ENCODE measurements at regions not wholly inside any gene's neighbourhood (a gene's known extent, or its start where the extent isn't known, plus 50 kb on each side); places are given as distances from the start of the nearest gene placed in this dataset.

GRCh38 chr9:19732441-19732951, 56.3 kb downstream of the SLC24A2 start:
- no peak overlapping the region for H3K4me3 Mint-ChIP-seq (ENCODE audit: unreplicated experiment)
- no peak overlapping the region for H3K27ac Mint-ChIP-seq (ENCODE audit: unreplicated experiment)
- DNase-seq (ENCODE audit: low spot score), result no peak
- TF ChIP-seq, protein P1, sequence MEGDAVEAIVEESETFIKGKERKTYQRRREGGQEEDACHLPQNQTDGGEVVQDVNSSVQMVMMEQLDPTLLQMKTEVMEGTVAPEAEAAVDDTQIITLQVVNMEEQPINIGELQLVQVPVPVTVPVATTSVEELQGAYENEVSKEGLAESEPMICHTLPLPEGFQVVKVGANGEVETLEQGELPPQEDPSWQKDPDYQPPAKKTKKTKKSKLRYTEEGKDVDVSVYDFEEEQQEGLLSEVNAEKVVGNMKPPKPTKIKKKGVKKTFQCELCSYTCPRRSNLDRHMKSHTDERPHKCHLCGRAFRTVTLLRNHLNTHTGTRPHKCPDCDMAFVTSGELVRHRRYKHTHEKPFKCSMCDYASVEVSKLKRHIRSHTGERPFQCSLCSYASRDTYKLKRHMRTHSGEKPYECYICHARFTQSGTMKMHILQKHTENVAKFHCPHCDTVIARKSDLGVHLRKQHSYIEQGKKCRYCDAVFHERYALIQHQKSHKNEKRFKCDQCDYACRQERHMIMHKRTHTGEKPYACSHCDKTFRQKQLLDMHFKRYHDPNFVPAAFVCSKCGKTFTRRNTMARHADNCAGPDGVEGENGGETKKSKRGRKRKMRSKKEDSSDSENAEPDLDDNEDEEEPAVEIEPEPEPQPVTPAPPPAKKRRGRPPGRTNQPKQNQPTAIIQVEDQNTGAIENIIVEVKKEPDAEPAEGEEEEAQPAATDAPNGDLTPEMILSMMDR (IDR thresholded peaks at IDR 0.05; ENCODE audit: unreplicated experiment), result no peak
- H3K9me3 Mint-ChIP-seq (ENCODE audit: unreplicated experiment), result no peaks in the 10 kb centered on the region
- no peaks in the 10 kb centered on the region for H3K27me3 Mint-ChIP-seq (ENCODE audit: unreplicated experiment)
- H3K4me1 Mint-ChIP-seq (ENCODE audit: unreplicated experiment), result no peaks in the 10 kb centered on the region
- H3K36me3 Mint-ChIP-seq (ENCODE audit: low read depth, unreplicated experiment), result no peaks in the 10 kb centered on the region

GRCh38 chr9:19728101-19728500, 60.7 kb downstream of the SLC24A2 start:
- Mint-ChIP-seq H3K4me3 (ENCODE audit: unreplicated experiment) (no peak overlapping the region), H3K27me3 (ENCODE audit: unreplicated experiment) (no peaks in the 10 kb centered on the region), H3K4me1 (ENCODE audit: unreplicated experiment) (no peaks in the 10 kb centered on the region), H3K9me3 (ENCODE audit: unreplicated experiment) (no peaks in the 10 kb centered on the region), H3K27ac (ENCODE audit: unreplicated experiment) (no peak overlapping the region), H3K36me3 (ENCODE audit: low read depth, unreplicated experiment) (no peaks in the 10 kb centered on the region)
- DNase-seq (ENCODE audit: low spot score), result no peak
- TF ChIP-seq, protein P1 (IDR thresholded peaks at IDR 0.05; ENCODE audit: unreplicated experiment), result no peak

- TF ChIP-seq, protein P1 (IDR thresholded peaks at IDR 0.05; ENCODE audit: unreplicated experiment), result no peak
- Mint-ChIP-seq H3K4me3 (ENCODE audit: unreplicated experiment) (no peak overlapping the region), H3K9me3 (ENCODE audit: unreplicated experiment) (no peaks in the 10 kb centered on the region), H3K36me3 (ENCODE audit: low read depth, unreplicated experiment) (no peaks in the 10 kb centered on the region), H3K27ac (ENCODE audit: unreplicated experiment) (no peak overlapping the region), H3K27me3 (ENCODE audit: unreplicated experiment) (no peaks in the 10 kb centered on the region), H3K4me1 (ENCODE audit: unreplicated experiment) (no peaks in the 10 kb centered on the region)
- DNase-seq (ENCODE audit: low spot score), result no peak
Measured at GRCh38 chr9:19725970-19726369, 62.9 kb downstream of the SLC24A2 start.

GRCh38 chr9:19720377-19720776, 68.5 kb downstream of the SLC24A2 start:
- no peak overlapping the region for H3K4me3 Mint-ChIP-seq (ENCODE audit: unreplicated experiment)
- no peaks in the 10 kb centered on the region for H3K36me3 Mint-ChIP-seq (ENCODE audit: low read depth, unreplicated experiment)
- no peak overlapping the region for H3K27ac Mint-ChIP-seq (ENCODE audit: unreplicated experiment)
- TF ChIP-seq, protein P1 (IDR thresholded peaks at IDR 0.05; ENCODE audit: unreplicated experiment), result no peak
- H3K9me3 Mint-ChIP-seq (ENCODE audit: unreplicated experiment), result no peaks in the 10 kb centered on the region
- no peaks in the 10 kb centered on the region for H3K27me3 Mint-ChIP-seq (ENCODE audit: unreplicated experiment)
- H3K4me1 Mint-ChIP-seq (ENCODE audit: unreplicated experiment), result no peaks in the 10 kb centered on the region
- peak; percentile 57 for DNase-seq (ENCODE audit: low spot score)

DNA sequence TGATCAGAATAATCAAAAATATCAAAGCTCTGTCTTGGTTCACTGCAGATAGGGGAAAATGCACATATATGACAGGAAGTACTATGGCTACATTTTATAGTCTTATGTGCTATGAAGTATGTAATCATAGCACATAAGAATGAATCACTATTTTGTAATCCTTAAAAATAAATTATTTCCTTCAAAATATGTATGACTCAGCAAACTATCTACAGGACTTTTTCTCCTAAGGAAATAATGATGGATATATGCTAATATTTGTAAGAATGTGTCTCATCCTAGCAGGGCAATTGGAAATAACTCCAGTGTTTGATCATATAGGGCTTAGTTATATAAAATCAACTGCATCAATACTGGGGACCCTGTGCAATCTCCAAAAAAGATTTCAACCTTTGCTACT, 85.1 kb downstream of the SLC24A2 start:
- H3K36me3 Mint-ChIP-seq (ENCODE audit: low read depth, unreplicated experiment), result no peaks in the 10 kb centered on the region
- H3K4me3 Mint-ChIP-seq (ENCODE audit: unreplicated experiment), result no peak overlapping the region
- no peaks in the 10 kb centered on the region for H3K9me3 Mint-ChIP-seq (ENCODE audit: unreplicated experiment)
- TF ChIP-seq, protein P1 (IDR thresholded peaks at IDR 0.05; ENCODE audit: unreplicated experiment), result no peak
- no peak for DNase-seq (ENCODE audit: low spot score)
- peaks cover 2% of the 10 kb centered on the region for H3K27me3 Mint-ChIP-seq (ENCODE audit: unreplicated experiment)
- H3K27ac Mint-ChIP-seq (ENCODE audit: unreplicated experiment), result no peak overlapping the region
- H3K4me1 Mint-ChIP-seq (ENCODE audit: unreplicated experiment), result no peaks in the 10 kb centered on the region

Measured in endothelial cell (in vitro differentiated cells).